ENCODE measurements at regions not wholly inside any gene's neighbourhood (a gene's known extent, or its start where the extent isn't known, plus 50 kb on each side); places are given as distances from the start of the nearest gene placed in this dataset.

GRCh38 chr20:6439737-6440442 is 317.1 kb upstream of the FERMT1 start:
- H3K4me3 ChIP-seq (ENCODE audit: low read length), result no peak overlapping the region

GRCh38 chr20:6434131-6434530 is 311.3 kb upstream of the FERMT1 start:
- no peak overlapping the region for H3K9ac ChIP-seq (ENCODE audit: low read length)
- no peak overlapping the region for H3K27ac ChIP-seq (ENCODE audit: low read depth, low read length)
- H3K36me3 ChIP-seq (ENCODE audit: control insufficient read depth, insufficient read depth, low read length), result no peaks in the 10 kb centered on the region
- H3K4me1 ChIP-seq (ENCODE audit: control insufficient read depth, insufficient read depth, low read length), result no peaks in the 10 kb centered on the region
- H3K4me3 ChIP-seq (ENCODE audit: low read length), result no peak overlapping the region
- no peaks in the 10 kb centered on the region for H3K27me3 ChIP-seq (ENCODE audit: control insufficient read depth, insufficient read depth, low read length)

More at GRCh38 chr20:6439737-6440442, 317.1 kb upstream of the FERMT1 start:
- Histone ChIP-seq H3K9ac (ENCODE audit: low read length) (no peak overlapping the region), H3K27me3 (ENCODE audit: control insufficient read depth, insufficient read depth, low read length) (no peaks in the 10 kb centered on the region), H3K27ac (ENCODE audit: low read depth, low read length) (no peak overlapping the region), H3K36me3 (ENCODE audit: control insufficient read depth, insufficient read depth, low read length) (no peaks in the 10 kb centered on the region), H3K4me1 (ENCODE audit: control insufficient read depth, insufficient read depth, low read length) (no peaks in the 10 kb centered on the region)

GRCh38 chr20:6430381-6430780 is 307.6 kb upstream of the FERMT1 start:
- Histone ChIP-seq H3K27me3 (ENCODE audit: control insufficient read depth, insufficient read depth, low read length) (no peaks in the 10 kb centered on the region), H3K27ac (ENCODE audit: low read depth, low read length) (no peak overlapping the region), H3K9ac (ENCODE audit: low read length) (no peak overlapping the region), H3K4me3 (ENCODE audit: low read length) (no peak overlapping the region), H3K4me1 (ENCODE audit: control insufficient read depth, insufficient read depth, low read length) (no peaks in the 10 kb centered on the region), H3K36me3 (ENCODE audit: control insufficient read depth, insufficient read depth, low read length) (no peaks in the 10 kb centered on the region)

- Histone ChIP-seq H3K9ac (ENCODE audit: low read length) (no peak overlapping the region), H3K27ac (ENCODE audit: low read depth, low read length) (no peak overlapping the region)
Observed at GRCh38 chr20:6426287-6426891, 303.6 kb upstream of the FERMT1 start.

GRCh38 chr20:6421321-6422248 is 298.8 kb upstream of the FERMT1 start:
- Histone ChIP-seq H3K4me1 (ENCODE audit: control insufficient read depth, insufficient read depth, low read length) (no peaks in the 10 kb centered on the region), H3K27ac (ENCODE audit: low read depth, low read length) (no peak overlapping the region), H3K36me3 (ENCODE audit: control insufficient read depth, insufficient read depth, low read length) (no peaks in the 10 kb centered on the region), H3K4me3 (ENCODE audit: low read length) (no peak overlapping the region), H3K9ac (ENCODE audit: low read length) (no peak overlapping the region), H3K27me3 (ENCODE audit: control insufficient read depth, insufficient read depth, low read length) (no peaks in the 10 kb centered on the region)

More at GRCh38 chr20:6426287-6426891, 303.6 kb upstream of the FERMT1 start:
- Histone ChIP-seq H3K4me3 (ENCODE audit: low read length) (no peak overlapping the region), H3K36me3 (ENCODE audit: control insufficient read depth, insufficient read depth, low read length) (no peaks in the 10 kb centered on the region), H3K4me1 (ENCODE audit: control insufficient read depth, insufficient read depth, low read length) (no peaks in the 10 kb centered on the region), H3K27me3 (ENCODE audit: control insufficient read depth, insufficient read depth, low read length) (no peaks in the 10 kb centered on the region)

GRCh38 chr20:6420336-6420735 is 297.5 kb upstream of the FERMT1 start:
- Histone ChIP-seq H3K36me3 (ENCODE audit: control insufficient read depth, insufficient read depth, low read length) (no peaks in the 10 kb centered on the region), H3K4me3 (ENCODE audit: low read length) (no peak overlapping the region), H3K27me3 (ENCODE audit: control insufficient read depth, insufficient read depth, low read length) (no peaks in the 10 kb centered on the region), H3K27ac (ENCODE audit: low read depth, low read length) (no peak overlapping the region), H3K4me1 (ENCODE audit: control insufficient read depth, insufficient read depth, low read length) (no peaks in the 10 kb centered on the region), H3K9ac (ENCODE audit: low read length) (no peak overlapping the region)

GRCh38 chr20:6418732-6419131 is 295.9 kb upstream of the FERMT1 start:
- H3K4me1 ChIP-seq (ENCODE audit: control insufficient read depth, insufficient read depth, low read length), result no peaks in the 10 kb centered on the region
- H3K36me3 ChIP-seq (ENCODE audit: control insufficient read depth, insufficient read depth, low read length), result no peaks in the 10 kb centered on the region
- H3K4me3 ChIP-seq (ENCODE audit: low read length), result no peak overlapping the region
- H3K27me3 ChIP-seq (ENCODE audit: control insufficient read depth, insufficient read depth, low read length), result no peaks in the 10 kb centered on the region
- no peak overlapping the region for H3K27ac ChIP-seq (ENCODE audit: low read depth, low read length)
- H3K9ac ChIP-seq (ENCODE audit: low read length), result no peak overlapping the region

- no peak overlapping the region for H3K27ac ChIP-seq (ENCODE audit: low read depth, low read length)
- H3K4me3 ChIP-seq (ENCODE audit: low read length), result no peak overlapping the region
- H3K27me3 ChIP-seq (ENCODE audit: control insufficient read depth, insufficient read depth, low read length), result no peaks in the 10 kb centered on the region
- no peak overlapping the region for H3K9ac ChIP-seq (ENCODE audit: low read length)
- H3K36me3 ChIP-seq (ENCODE audit: control insufficient read depth, insufficient read depth, low read length), result no peaks in the 10 kb centered on the region
- H3K4me1 ChIP-seq (ENCODE audit: control insufficient read depth, insufficient read depth, low read length), result no peaks in the 10 kb centered on the region
Observed at GRCh38 chr20:6416371-6416770, 293.5 kb upstream of the FERMT1 start.

GRCh38 chr20:6411651-6412050 is 288.8 kb upstream of the FERMT1 start:
- Histone ChIP-seq H3K27ac (ENCODE audit: low read depth, low read length) (no peak overlapping the region), H3K9ac (ENCODE audit: low read length) (no peak overlapping the region), H3K4me1 (ENCODE audit: control insufficient read depth, insufficient read depth, low read length) (no peaks in the 10 kb centered on the region), H3K36me3 (ENCODE audit: control insufficient read depth, insufficient read depth, low read length) (no peaks in the 10 kb centered on the region), H3K4me3 (ENCODE audit: low read length) (no peak overlapping the region), H3K27me3 (ENCODE audit: control insufficient read depth, insufficient read depth, low read length) (no peaks in the 10 kb centered on the region)

GRCh38 chr20:6410721-6411120 is 287.9 kb upstream of the FERMT1 start:
- no peaks in the 10 kb centered on the region for H3K36me3 ChIP-seq (ENCODE audit: control insufficient read depth, insufficient read depth, low read length)
- no peaks in the 10 kb centered on the region for H3K27me3 ChIP-seq (ENCODE audit: control insufficient read depth, insufficient read depth, low read length)
- H3K4me1 ChIP-seq (ENCODE audit: control insufficient read depth, insufficient read depth, low read length), result no peaks in the 10 kb centered on the region
- no peak overlapping the region for H3K9ac ChIP-seq (ENCODE audit: low read length)
- no peak overlapping the region for H3K27ac ChIP-seq (ENCODE audit: low read depth, low read length)
- H3K4me3 ChIP-seq (ENCODE audit: low read length), result no peak overlapping the region

GRCh38 chr20:6407163-6407562 is 284.3 kb upstream of the FERMT1 start:
- Histone ChIP-seq H3K27ac (ENCODE audit: low read depth, low read length) (no peak overlapping the region), H3K36me3 (ENCODE audit: control insufficient read depth, insufficient read depth, low read length) (no peaks in the 10 kb centered on the region), H3K27me3 (ENCODE audit: control insufficient read depth, insufficient read depth, low read length) (no peaks in the 10 kb centered on the region), H3K4me1 (ENCODE audit: control insufficient read depth, insufficient read depth, low read length) (no peaks in the 10 kb centered on the region), H3K9ac (ENCODE audit: low read length) (no peak overlapping the region), H3K4me3 (ENCODE audit: low read length) (no peak overlapping the region)

GRCh38 chr20:6401893-6402557 is 279.2 kb upstream of the FERMT1 start:
- H3K27me3 ChIP-seq (ENCODE audit: control insufficient read depth, insufficient read depth, low read length), result no peaks in the 10 kb centered on the region
- no peak overlapping the region for H3K4me3 ChIP-seq (ENCODE audit: low read length)
- no peaks in the 10 kb centered on the region for H3K36me3 ChIP-seq (ENCODE audit: control insufficient read depth, insufficient read depth, low read length)
- H3K9ac ChIP-seq (ENCODE audit: low read length), result no peak overlapping the region
- H3K4me1 ChIP-seq (ENCODE audit: control insufficient read depth, insufficient read depth, low read length), result no peaks in the 10 kb centered on the region
- H3K27ac ChIP-seq (ENCODE audit: low read depth, low read length), result no peak overlapping the region

Data from rectal smooth muscle tissue (tissue), 1 donor.